ENCODE measurements at regions not wholly inside any gene's neighbourhood (a gene's known extent, or its start where the extent isn't known, plus 50 kb on each side); places are given as distances from the start of the nearest gene placed in this dataset.

DNA sequence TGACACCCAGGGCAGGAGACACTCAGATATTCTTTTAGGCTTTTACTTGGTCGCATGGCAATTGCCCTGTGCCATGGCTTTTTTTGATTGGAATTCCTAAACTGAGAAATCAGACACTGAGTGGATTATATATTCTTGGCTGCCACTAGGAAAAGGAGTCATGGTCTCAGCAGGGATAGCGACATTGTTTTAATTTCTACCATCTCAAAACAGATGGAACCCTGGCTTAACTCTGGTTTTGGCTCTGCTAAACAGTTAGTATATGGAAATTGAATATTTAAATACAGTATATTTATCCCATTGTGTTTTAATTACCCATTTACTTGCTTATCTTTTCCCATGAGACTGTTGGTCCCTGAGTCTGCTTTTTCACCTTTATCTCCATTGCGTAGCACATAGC is 84.0 kb downstream of the DACT1 start:
- H3K27me3 Mint-ChIP-seq (ENCODE audit: insufficient read depth, low read depth), result peaks cover 2% of the 10 kb centered on the region
- peaks cover 22% of the 10 kb centered on the region for H3K4me1 Mint-ChIP-seq
- no peak overlapping the region for H3K27ac ChIP-seq
- H3F3A ChIP-seq (ENCODE audit: low read depth), result no peaks in the 10 kb centered on the region
- no peaks in the 10 kb centered on the region for H3K79me2 ChIP-seq (ENCODE audit: low read depth)
- no peaks in the 10 kb centered on the region for H3K36me3 ChIP-seq
- no peak for DNase-seq (ENCODE audit: low spot score)
- no peak overlapping the region for H3K4me2 ChIP-seq
- no peak overlapping the region for H3K9ac ChIP-seq
- no peaks in the 10 kb centered on the region for H3K27me3 ChIP-seq
- no peaks in the 10 kb centered on the region for H3K9me3 Mint-ChIP-seq
- no peak overlapping the region for H3K4me3 ChIP-seq
- TF ChIP-seq EZH2phosphoT487 (IDR thresholded peaks at IDR 0.05) (no peak), EZH2 (IDR thresholded peaks at IDR 0.05) (no peak)
- TF ChIP-seq, protein P1, sequence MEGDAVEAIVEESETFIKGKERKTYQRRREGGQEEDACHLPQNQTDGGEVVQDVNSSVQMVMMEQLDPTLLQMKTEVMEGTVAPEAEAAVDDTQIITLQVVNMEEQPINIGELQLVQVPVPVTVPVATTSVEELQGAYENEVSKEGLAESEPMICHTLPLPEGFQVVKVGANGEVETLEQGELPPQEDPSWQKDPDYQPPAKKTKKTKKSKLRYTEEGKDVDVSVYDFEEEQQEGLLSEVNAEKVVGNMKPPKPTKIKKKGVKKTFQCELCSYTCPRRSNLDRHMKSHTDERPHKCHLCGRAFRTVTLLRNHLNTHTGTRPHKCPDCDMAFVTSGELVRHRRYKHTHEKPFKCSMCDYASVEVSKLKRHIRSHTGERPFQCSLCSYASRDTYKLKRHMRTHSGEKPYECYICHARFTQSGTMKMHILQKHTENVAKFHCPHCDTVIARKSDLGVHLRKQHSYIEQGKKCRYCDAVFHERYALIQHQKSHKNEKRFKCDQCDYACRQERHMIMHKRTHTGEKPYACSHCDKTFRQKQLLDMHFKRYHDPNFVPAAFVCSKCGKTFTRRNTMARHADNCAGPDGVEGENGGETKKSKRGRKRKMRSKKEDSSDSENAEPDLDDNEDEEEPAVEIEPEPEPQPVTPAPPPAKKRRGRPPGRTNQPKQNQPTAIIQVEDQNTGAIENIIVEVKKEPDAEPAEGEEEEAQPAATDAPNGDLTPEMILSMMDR (IDR thresholded peaks at IDR 0.05), result no peak
- no peaks in the 10 kb centered on the region for H3K9me3 ChIP-seq (ENCODE audit: low read depth)
- no peak overlapping the region for H2AFZ ChIP-seq (replicated peaks)
- H3K4me1 ChIP-seq, result peaks cover 12% of the 10 kb centered on the region
- H4K20me1 ChIP-seq (ENCODE audit: low read depth), result no peaks in the 10 kb centered on the region
- no peak overlapping the region for H3K27ac Mint-ChIP-seq
- no peaks in the 10 kb centered on the region for H3K36me3 Mint-ChIP-seq
- no peak overlapping the region for H3K4me3 Mint-ChIP-seq

DNA sequence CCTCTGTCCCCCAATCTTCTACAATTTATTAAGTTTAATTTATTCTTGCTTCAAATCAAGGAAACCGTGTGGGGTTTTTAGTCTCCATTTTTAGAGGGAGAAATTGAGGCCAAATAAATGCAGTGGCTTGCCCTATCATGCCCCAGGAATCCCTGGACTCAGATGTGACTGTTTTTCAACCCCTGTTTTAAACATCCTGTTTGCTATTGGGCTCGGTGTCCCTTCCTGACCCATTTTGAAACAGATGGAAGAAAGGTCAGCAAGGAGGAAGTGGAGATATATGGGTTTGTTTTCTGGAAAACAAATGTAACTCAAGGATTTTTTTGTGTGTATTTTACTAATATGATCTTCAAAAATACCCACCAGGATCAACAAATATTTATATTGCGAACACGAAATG is 84.7 kb downstream of the DACT1 start:
- no peaks in the 10 kb centered on the region for H3K9me3 ChIP-seq (ENCODE audit: low read depth)
- no peak overlapping the region for H3K4me3 Mint-ChIP-seq
- no peak overlapping the region for H3K27ac ChIP-seq
- H3K4me3 ChIP-seq, result no peak overlapping the region
- H3K27me3 ChIP-seq, result no peaks in the 10 kb centered on the region
- H3K4me2 ChIP-seq, result no peak overlapping the region
- no peaks in the 10 kb centered on the region for H3K9me3 Mint-ChIP-seq
- H3K27me3 Mint-ChIP-seq (ENCODE audit: insufficient read depth, low read depth), result peaks cover 2% of the 10 kb centered on the region
- DNase-seq (ENCODE audit: low spot score), result no peak
- H3K36me3 ChIP-seq, result no peaks in the 10 kb centered on the region
- TF ChIP-seq EZH2 (IDR thresholded peaks at IDR 0.05) (no peak), EZH2phosphoT487 (IDR thresholded peaks at IDR 0.05) (no peak)
- TF ChIP-seq, protein P1 (IDR thresholded peaks at IDR 0.05), result no peak
- H3K9ac ChIP-seq, result no peak overlapping the region
- H3K79me2 ChIP-seq (ENCODE audit: low read depth), result no peaks in the 10 kb centered on the region
- peaks cover 6% of the 10 kb centered on the region for H3K4me1 ChIP-seq
- no peaks in the 10 kb centered on the region for H3K36me3 Mint-ChIP-seq
- no peaks in the 10 kb centered on the region for H3F3A ChIP-seq (ENCODE audit: low read depth)
- H3K4me1 Mint-ChIP-seq, result peaks cover 18% of the 10 kb centered on the region
- no peaks in the 10 kb centered on the region for H4K20me1 ChIP-seq (ENCODE audit: low read depth)
- no peak overlapping the region for H2AFZ ChIP-seq (replicated peaks)
- H3K27ac Mint-ChIP-seq, result no peak overlapping the region

DNA sequence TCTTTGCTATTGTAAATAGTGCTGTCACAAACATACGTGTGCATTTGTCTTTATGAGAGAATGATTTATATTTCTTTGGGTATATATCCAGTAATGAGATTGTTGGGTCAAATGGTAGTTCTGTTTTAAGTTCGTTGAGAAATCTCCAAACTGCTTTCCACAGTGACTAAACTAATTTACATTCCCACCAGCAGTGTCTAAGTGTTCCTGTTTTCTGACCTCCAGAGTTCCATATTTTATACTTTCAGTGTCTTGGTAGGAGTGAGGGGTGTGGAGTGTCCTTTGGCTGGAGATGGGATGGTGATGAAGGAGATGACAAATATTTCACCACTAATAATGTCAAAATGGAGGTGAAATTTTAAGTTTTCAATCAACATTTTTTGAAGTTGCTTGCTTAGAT is 86.4 kb downstream of the DACT1 start:
- no peak for TF ChIP-seq EZH2 (IDR thresholded peaks at IDR 0.05)
- Histone ChIP-seq H3K36me3 (no peaks in the 10 kb centered on the region), H3K4me1 (no peaks in the 10 kb centered on the region), H3F3A (ENCODE audit: low read depth) (no peaks in the 10 kb centered on the region), H3K79me2 (ENCODE audit: low read depth) (no peaks in the 10 kb centered on the region), H3K27ac (no peak overlapping the region), H3K9me3 (ENCODE audit: low read depth) (no peaks in the 10 kb centered on the region), H2AFZ (replicated peaks) (no peak overlapping the region), H3K27me3 (no peaks in the 10 kb centered on the region), H3K9ac (no peak overlapping the region), H3K4me3 (no peak overlapping the region), H4K20me1 (ENCODE audit: low read depth) (no peaks in the 10 kb centered on the region), H3K4me2 (no peak overlapping the region)
- H3K4me3 Mint-ChIP-seq, result no peak overlapping the region
- no peaks in the 10 kb centered on the region for H3K9me3 Mint-ChIP-seq
- peaks cover 2% of the 10 kb centered on the region for H3K27me3 Mint-ChIP-seq (ENCODE audit: insufficient read depth, low read depth)
- no peaks in the 10 kb centered on the region for H3K36me3 Mint-ChIP-seq
- peaks cover 2% of the 10 kb centered on the region for H3K4me1 Mint-ChIP-seq
- no peak for DNase-seq (ENCODE audit: low spot score)
- no peak overlapping the region for H3K27ac Mint-ChIP-seq

DNA sequence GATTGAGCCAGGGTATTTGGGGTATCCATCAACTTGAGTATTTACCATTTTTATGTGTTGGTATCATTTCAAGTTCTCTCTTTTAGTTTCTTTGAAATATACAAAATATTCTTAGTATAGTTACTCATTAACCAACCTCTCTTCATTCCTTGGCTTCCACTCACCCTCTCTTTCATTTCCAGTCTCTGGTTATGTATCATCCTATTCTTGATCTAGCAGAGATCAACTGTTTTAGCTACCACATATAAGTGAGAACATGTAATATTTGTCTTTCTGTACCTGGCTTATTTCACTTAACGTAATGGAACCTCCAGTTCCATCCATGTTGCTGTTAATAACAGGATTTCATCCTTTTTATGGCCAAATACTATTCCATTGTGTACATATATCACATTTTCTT is 86.9 kb downstream of the DACT1 start:
- H3K36me3 Mint-ChIP-seq, result no peaks in the 10 kb centered on the region
- H3K4me1 Mint-ChIP-seq, result peaks cover 2% of the 10 kb centered on the region
- no peak for DNase-seq (ENCODE audit: low spot score)

More for the DNA sequence above, 86.9 kb downstream of the DACT1 start:
- Histone ChIP-seq H3K4me3 (no peak overlapping the region), H3K9ac (no peak overlapping the region), H3K4me1 (no peaks in the 10 kb centered on the region), H2AFZ (replicated peaks) (no peak overlapping the region), H4K20me1 (ENCODE audit: low read depth) (no peaks in the 10 kb centered on the region), H3F3A (ENCODE audit: low read depth) (no peaks in the 10 kb centered on the region), H3K27me3 (no peaks in the 10 kb centered on the region), H3K4me2 (no peak overlapping the region), H3K79me2 (ENCODE audit: low read depth) (no peaks in the 10 kb centered on the region), H3K9me3 (ENCODE audit: low read depth) (no peaks in the 10 kb centered on the region), H3K27ac (no peak overlapping the region), H3K36me3 (no peaks in the 10 kb centered on the region)
- Mint-ChIP-seq H3K27ac (no peak overlapping the region), H3K9me3 (no peaks in the 10 kb centered on the region), H3K27me3 (ENCODE audit: insufficient read depth, low read depth) (peaks cover 2% of the 10 kb centered on the region), H3K4me3 (no peak overlapping the region)
- TF ChIP-seq, protein P1 (IDR thresholded peaks at IDR 0.05), result no peak
- TF ChIP-seq EZH2 (IDR thresholded peaks at IDR 0.05), result no peak
- no peak for TF ChIP-seq EZH2phosphoT487 (IDR thresholded peaks at IDR 0.05)

All from neural progenitor cell (in vitro differentiated cells).